ENCODE measurements at regions not wholly inside any gene's neighbourhood (a gene's known extent, or its start where the extent isn't known, plus 50 kb on each side); places are given as distances from the start of the nearest gene placed in this dataset.
A peak's percentile ranks its signal among the peaks of the same experiment; 100 is the strongest.

- Histone ChIP-seq H2BK12ac (ENCODE audit: low read depth, low read length) (no peak overlapping the region), H2BK20ac (ENCODE audit: low read length) (no peak overlapping the region), H3K23ac (ENCODE audit: insufficient read length) (no peak overlapping the region), H2BK5ac (ENCODE audit: low read depth, low read length) (no peak overlapping the region), H4K20me1 (replicated peaks in 1 of 2; ENCODE audit: control insufficient read depth in 1 of 2, insufficient read depth in 2 of 2, low read length in 2 of 2) (no peaks in the 10 kb centered on the region), H3K9me3 (ENCODE audit: insufficient read depth in 2 of 2, low read depth in 1 of 2, low read length in 1 of 2) (no peaks in the 10 kb centered on the region), H2AK5ac (ENCODE audit: low read depth, low read length) (no peak overlapping the region), H2AFZ (ENCODE audit: low read length) (peak overlapping the region; percentile 13; the same call in 1 of the 2 replicates), H3K4me3 (ENCODE audit: extremely low read depth in 1 of 4, insufficient read depth in 2 of 4, low read depth in 3 of 4, low read length in 4 of 4) (no peak overlapping the region), H4K91ac (replicated peaks; ENCODE audit: insufficient read length, low read length) (no peak overlapping the region), H3K36me3 (ENCODE audit: control insufficient read depth in 2 of 4, insufficient read depth in 4 of 4, low read length in 3 of 4) (no peaks in the 10 kb centered on the region), H2BK15ac (ENCODE audit: low read length) (no peak overlapping the region), H3K4me1 (replicated peaks in 1 of 4; ENCODE audit: control insufficient read depth in 3 of 4, insufficient read depth in 4 of 4, low read length in 3 of 4) (peaks cover 0 to 4% (median 0%) of the 10 kb centered on the region in 4 experiments; a peak in 1 of 7 replicates), H3K14ac (ENCODE audit: insufficient read length) (no peak overlapping the region), H3K79me1 (ENCODE audit: low read depth, low read length) (no peaks in the 10 kb centered on the region), H2BK120ac (replicated peaks; ENCODE audit: low read depth, low read length) (no peak overlapping the region), H4K8ac (ENCODE audit: extremely low read depth, insufficient read depth, low read length) (no peak overlapping the region), H3K4ac (replicated peaks; ENCODE audit: insufficient read length, low read depth, low read length) (no peak overlapping the region), H3K56ac (replicated peaks; ENCODE audit: insufficient read length, low read depth, low read length) (no peak overlapping the region), H3K27me3 (replicated peaks in 1 of 4; ENCODE audit: control insufficient read depth in 3 of 4, extremely low read depth in 1 of 4, insufficient read depth in 3 of 4, low read length in 3 of 4) (no peaks in the 10 kb centered on the region), H4K5ac (ENCODE audit: insufficient read length, low read depth, low read length) (no peak overlapping the region), H3K79me2 (ENCODE audit: control insufficient read depth in 1 of 2, insufficient read depth in 2 of 2, low read length in 2 of 2) (no peaks in the 10 kb centered on the region), H3K27ac (ENCODE audit: low read depth, low read length) (no peak overlapping the region), H3K18ac (ENCODE audit: extremely low read depth, low read length) (no peak overlapping the region), H3K4me2 (ENCODE audit: insufficient read depth in 1 of 2, low read depth in 2 of 2, low read length in 2 of 2) (no peak overlapping the region), H3K9ac (replicated peaks in 1 of 4; ENCODE audit: extremely low read depth in 1 of 4, low read depth in 3 of 4, low read length in 3 of 4) (no peak overlapping the region), H3K23me2 (ENCODE audit: low read depth, low read length) (no peaks in the 10 kb centered on the region)
- FAIRE-seq (no peak), DNase-seq (ENCODE audit: low read depth in 1 of 2, low spot score in 2 of 2) (no peak)
- WGBS, 2 experiments (ENCODE audit: extremely low coverage in 1 of 2, insufficient coverage in 1 of 2, insufficient read length in 1 of 2, insufficient replicate concordance in 2 of 2, low coverage in 1 of 2, low lambda C conversion rate in 2 of 2, missing lambda C conversion rate in 1 of 2) = 95% methylated on average over 4 of the region's 4 CpGs; no CpG with 5 or more reads in 1 of the 2 experiments
- ChIA-PET POLR2A (ENCODE audit: partially characterized antibody) (no interaction called here), CTCF (ENCODE audit: partially characterized antibody) (interaction anchor here (0.6 kb wide), 1 partner anchor 21 kb away, joined by 4 read pairs; no protein-coding TSS in a partner anchor)
- TF ChIP-seq E2F6 (IDR thresholded peaks at IDR 0.05) = no peak
Measured at GRCh38 chr10:105586451-105587098, 945.5 kb downstream of the SORCS3 start.
